HG03575 (cell line): ENCODE measurements at regions not wholly inside any gene's neighbourhood (a gene's known extent, or its start where the extent isn't known, plus 50 kb on each side); places are given as distances from the start of the nearest gene placed in this dataset.
"Not testable (repeated sequence)": the region's sequence is repeated elsewhere in the genome, so short reads cannot be mapped to it uniquely, and the experiment has no call there.

Experiments
- ATAC-seq: cut with Tn5 transposase; IDR thresholded peaks from one replicate; pipeline ENCODE4 v1.9.1; 2021; ENCODE audit not compliant: unreplicated experiment, insufficient number of reproducible peaks, low FRiP score; ENCODE audit errors: extremely low read depth

GRCh38 chr5:98328015-98328414 lies 445.4 kb upstream of the RGMB start:
- ATAC-seq = no peak

GRCh38 chr5:98330871-98331270 lies 442.6 kb upstream of the RGMB start:
- ATAC-seq = no peak

- no peak for ATAC-seq
These were observed 439.5 kb upstream of the RGMB start for GRCh38 chr5:98333921-98334320.

GRCh38 chr5:98334946-98335345 lies 438.5 kb upstream of the RGMB start:
- ATAC-seq = no peak

- no peak for ATAC-seq
These were observed 434.2 kb upstream of the RGMB start for GRCh38 chr5:98339141-98339848.

GRCh38 chr5:98341038-98342032 lies 432.1 kb upstream of the RGMB start:
- no peak for ATAC-seq

GRCh38 chr5:98342958-98343660 lies 430.4 kb upstream of the RGMB start:
- ATAC-seq = not testable (repeated sequence)

- ATAC-seq = no peak
These were observed 424.0 kb upstream of the RGMB start for GRCh38 chr5:98349251-98349989.

- no peak for ATAC-seq
These were observed 423.5 kb upstream of the RGMB start for GRCh38 chr5:98349990-98350365.

- no peak for ATAC-seq
These were observed 418.5 kb upstream of the RGMB start for GRCh38 chr5:98354922-98355321.

GRCh38 chr5:98360548-98360947 lies 412.9 kb upstream of the RGMB start:
- no peak for ATAC-seq

GRCh38 chr5:98363157-98363556 lies 410.3 kb upstream of the RGMB start:
- ATAC-seq = no peak

GRCh38 chr5:98364549-98364948 lies 408.9 kb upstream of the RGMB start:
- ATAC-seq = no peak

GRCh38 chr5:98365126-98365525 lies 408.3 kb upstream of the RGMB start:
- no peak for ATAC-seq

GRCh38 chr5:98368141-98368540 lies 405.3 kb upstream of the RGMB start:
- ATAC-seq = no peak

GRCh38 chr5:98372351-98372750 lies 401.1 kb upstream of the RGMB start:
- ATAC-seq = no peak

- ATAC-seq = no peak
These were observed 381.4 kb upstream of the RGMB start for GRCh38 chr5:98391921-98392625.

GRCh38 chr5:98393205-98393604 lies 380.3 kb upstream of the RGMB start:
- ATAC-seq = not testable (repeated sequence)
